GM13976 (cell line): ENCODE measurements at regions not wholly inside any gene's neighbourhood (a gene's known extent, or its start where the extent isn't known, plus 50 kb on each side); places are given as distances from the start of the nearest gene placed in this dataset.

Experiments
- DNase-seq: peaks from one replicate; pipeline ENCODE4 v3.0.0; 2012; ENCODE audit warnings: low spot score
- in situ Hi-C: fragments of 300-500 bp; cut with MboI; formaldehyde crosslinking; loops from one replicate; pipeline ENCODE4 v1.12.0; 2022; ENCODE audit warnings: low sequenced_read_pairs, mixed read lengths, inconsistent platforms; ENCODE audit not compliant: unreplicated experiment
- TF ChIP-seq, protein P1 (sequence below): IDR thresholded peaks from 2 replicates; pipeline ENCODE4 v1.5.1; 2012; ENCODE audit warnings: borderline replicate concordance, mild to moderate bottlenecking; ENCODE audit not compliant: insufficient read depth; ENCODE audit errors: extremely low read depth, missing control alignments, control extremely low read depth

DNA sequence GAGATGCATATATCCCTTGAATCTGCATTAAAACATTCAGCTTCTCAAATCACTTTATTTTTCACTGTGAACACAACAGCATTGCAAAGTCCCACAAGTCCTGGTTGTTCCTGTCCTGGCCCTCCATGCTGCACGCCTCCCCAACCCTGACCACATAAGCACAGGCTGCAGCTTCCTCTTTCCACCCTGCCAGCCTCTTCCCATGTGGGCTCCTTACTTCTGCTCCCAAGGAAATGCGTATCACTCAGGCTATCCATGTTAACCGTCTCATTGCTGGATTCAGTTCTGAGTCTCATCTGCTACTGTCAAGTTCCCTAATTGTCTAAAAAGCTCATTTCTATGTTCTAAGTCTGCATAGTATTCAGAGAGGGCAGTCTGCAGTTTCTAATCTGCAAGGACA lies 89.7 kb upstream of the ZPBP start:
- no peak for DNase-seq
- in situ Hi-C loops = no loop called here
- TF ChIP-seq, protein P1, sequence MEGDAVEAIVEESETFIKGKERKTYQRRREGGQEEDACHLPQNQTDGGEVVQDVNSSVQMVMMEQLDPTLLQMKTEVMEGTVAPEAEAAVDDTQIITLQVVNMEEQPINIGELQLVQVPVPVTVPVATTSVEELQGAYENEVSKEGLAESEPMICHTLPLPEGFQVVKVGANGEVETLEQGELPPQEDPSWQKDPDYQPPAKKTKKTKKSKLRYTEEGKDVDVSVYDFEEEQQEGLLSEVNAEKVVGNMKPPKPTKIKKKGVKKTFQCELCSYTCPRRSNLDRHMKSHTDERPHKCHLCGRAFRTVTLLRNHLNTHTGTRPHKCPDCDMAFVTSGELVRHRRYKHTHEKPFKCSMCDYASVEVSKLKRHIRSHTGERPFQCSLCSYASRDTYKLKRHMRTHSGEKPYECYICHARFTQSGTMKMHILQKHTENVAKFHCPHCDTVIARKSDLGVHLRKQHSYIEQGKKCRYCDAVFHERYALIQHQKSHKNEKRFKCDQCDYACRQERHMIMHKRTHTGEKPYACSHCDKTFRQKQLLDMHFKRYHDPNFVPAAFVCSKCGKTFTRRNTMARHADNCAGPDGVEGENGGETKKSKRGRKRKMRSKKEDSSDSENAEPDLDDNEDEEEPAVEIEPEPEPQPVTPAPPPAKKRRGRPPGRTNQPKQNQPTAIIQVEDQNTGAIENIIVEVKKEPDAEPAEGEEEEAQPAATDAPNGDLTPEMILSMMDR = no peak

- in situ Hi-C loops = no loop called here
- TF ChIP-seq, protein P1 = no peak
- DNase-seq = no peak
These were observed 88.0 kb upstream of the ZPBP start for GRCh38 chr7:50181081-50181480.

DNA sequence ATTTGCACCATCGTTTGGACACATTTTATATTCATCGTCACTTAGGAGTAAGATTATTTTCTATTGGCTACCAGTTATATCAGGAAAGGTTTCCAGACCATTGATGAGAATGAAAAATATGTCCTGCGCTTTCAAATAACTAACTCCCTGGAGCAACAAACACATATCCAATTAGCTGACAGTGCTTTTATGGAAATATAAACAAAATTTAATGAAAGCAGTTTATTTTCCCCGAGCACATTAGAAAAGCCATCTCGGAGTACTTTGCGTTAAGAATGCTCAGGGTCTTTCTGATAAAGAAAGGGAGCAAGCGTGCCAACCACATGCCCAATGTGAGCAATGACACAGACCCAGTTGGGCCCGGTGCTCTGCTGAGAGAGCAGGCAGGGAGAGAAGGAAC lies 85.1 kb upstream of the ZPBP start:
- TF ChIP-seq, protein P1 = no peak
- no peak for DNase-seq
- in situ Hi-C loops = no loop called here

DNA sequence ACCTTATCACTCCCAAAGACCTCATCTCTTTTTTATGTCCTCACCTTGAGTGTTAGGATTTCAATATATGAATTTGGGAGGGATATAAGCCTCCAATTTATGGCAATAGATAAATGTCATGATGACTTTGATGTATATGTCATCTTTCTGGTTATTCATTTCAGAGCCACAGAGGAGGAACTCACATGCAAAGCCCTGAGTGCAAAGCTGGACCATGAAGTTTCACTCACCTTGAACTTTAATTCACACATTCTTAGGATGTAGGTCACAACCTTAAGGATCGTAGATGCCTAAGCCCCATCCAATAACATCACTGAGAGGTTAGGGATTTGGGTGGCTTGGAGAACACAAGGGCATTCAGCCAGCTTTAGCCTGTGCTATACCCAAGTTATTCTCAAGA lies 81.9 kb upstream of the ZPBP start:
- TF ChIP-seq, protein P1 = no peak
- no peak for DNase-seq
- in situ Hi-C loops = no loop called here

GRCh38 chr7:50166997-50167965 lies 74.2 kb upstream of the ZPBP start:
- TF ChIP-seq, protein P1 = no peak
- in situ Hi-C loops = no loop called here
- no peak for DNase-seq

GRCh38 chr7:50164559-50165170 lies 71.6 kb upstream of the ZPBP start:
- TF ChIP-seq, protein P1 = no peak
- no peak for DNase-seq
- in situ Hi-C loops = no loop called here
